ENCODE measurements at regions not wholly inside any gene's neighbourhood (a gene's known extent, or its start where the extent isn't known, plus 50 kb on each side); places are given as distances from the start of the nearest gene placed in this dataset.

- DNase-seq (ENCODE audit: low read depth in 2 of 2), result no peak
Measured at GRCh38 chr12:77777274-77777673, 53.4 kb upstream of the NAV3 start.

- DNase-seq (ENCODE audit: low read depth in 2 of 2), result no peak
Measured at GRCh38 chr12:77774761-77775160, 55.9 kb upstream of the NAV3 start.

GRCh38 chr12:77772676-77773298 is 57.9 kb upstream of the NAV3 start:
- DNase-seq (ENCODE audit: low read depth in 2 of 2), result no peak

GRCh38 chr12:77768558-77768957 is 62.1 kb upstream of the NAV3 start:
- DNase-seq (ENCODE audit: low read depth in 2 of 2), result no peak

GRCh38 chr12:77767756-77768343 is 62.8 kb upstream of the NAV3 start:
- DNase-seq (ENCODE audit: low read depth in 2 of 2), result no peak

- no peak for DNase-seq (ENCODE audit: low read depth in 2 of 2)
Measured at GRCh38 chr12:77767335-77767734, 63.4 kb upstream of the NAV3 start.

GRCh38 chr12:77766224-77766623 is 64.5 kb upstream of the NAV3 start:
- no peak for DNase-seq (ENCODE audit: low read depth in 2 of 2)

GRCh38 chr12:77761286-77761685 is 69.4 kb upstream of the NAV3 start:
- no peak for DNase-seq (ENCODE audit: low read depth in 2 of 2)

GRCh38 chr12:77760271-77761025 is 70.2 kb upstream of the NAV3 start:
- no peak for DNase-seq (ENCODE audit: low read depth in 2 of 2)

- DNase-seq (ENCODE audit: low read depth in 2 of 2), result no peak
Measured at GRCh38 chr12:77754086-77754485, 76.6 kb upstream of the NAV3 start.

GRCh38 chr12:77751939-77752338 is 78.8 kb upstream of the NAV3 start:
- no peak for DNase-seq (ENCODE audit: low read depth in 2 of 2)

- no peak for DNase-seq (ENCODE audit: low read depth in 2 of 2)
Measured at GRCh38 chr12:77746096-77746495, 84.6 kb upstream of the NAV3 start.

GRCh38 chr12:77745624-77746023 is 85.1 kb upstream of the NAV3 start:
- no peak for DNase-seq (ENCODE audit: low read depth in 2 of 2)

- no peak for DNase-seq (ENCODE audit: low read depth in 2 of 2)
Measured at GRCh38 chr12:77742631-77743030, 88.1 kb upstream of the NAV3 start.

GRCh38 chr12:77741974-77742517 is 88.6 kb upstream of the NAV3 start:
- DNase-seq (ENCODE audit: low read depth in 2 of 2), result no peak

GRCh38 chr12:77736219-77736965 is 94.3 kb upstream of the NAV3 start:
- no peak for DNase-seq (ENCODE audit: low read depth in 2 of 2)

- DNase-seq (ENCODE audit: low read depth in 2 of 2), result no peak
Measured at GRCh38 chr12:77734214-77734883, 96.3 kb upstream of the NAV3 start.

GRCh38 chr12:77728018-77728417 is 102.7 kb upstream of the NAV3 start:
- no peak for DNase-seq (ENCODE audit: low read depth in 2 of 2)

- no peak for DNase-seq (ENCODE audit: low read depth in 2 of 2)
Measured at GRCh38 chr12:77727442-77728001, 103.2 kb upstream of the NAV3 start.

GRCh38 chr12:77725611-77726010 is 105.1 kb upstream of the NAV3 start:
- no peak for DNase-seq (ENCODE audit: low read depth in 2 of 2)

GRCh38 chr12:77724367-77724957 is 106.2 kb upstream of the NAV3 start:
- no peak for DNase-seq (ENCODE audit: low read depth in 2 of 2)
